BLaER1 treated with 17β-estradiol and CSF1 and Interleukin-3, amounts not matched to agents 10 nM and 100 nM (cell line): ENCODE measurements at regions not wholly inside any gene's neighbourhood (a gene's known extent, or its start where the extent isn't known, plus 50 kb on each side); places are given as distances from the start of the nearest gene placed in this dataset.
"Not testable (repeated sequence)": the region's sequence is repeated elsewhere in the genome, so short reads cannot be mapped to it uniquely, and the experiment has no call there.

Experiments
- H3K27ac ChIP-seq, 11 experiments: shearing (Covaris generic); formaldehyde crosslinking; 2 replicates each; pipeline ENCODE4 v1.8.1; 2022
- H3K27me3 ChIP-seq, 11 experiments: shearing (Covaris generic); formaldehyde crosslinking; 2 replicates each; pipeline ENCODE4 v1.8.1; 2022
- H3K36me3 ChIP-seq, 11 experiments: shearing (Covaris generic); formaldehyde crosslinking; 2 replicates each; pipeline ENCODE4 v1.8.1; 2022
- H3K4me1 ChIP-seq, 10 experiments: shearing (Covaris generic); formaldehyde crosslinking; 2 replicates each; pipeline ENCODE4 v1.8.1; 2022
- H3K4me2 ChIP-seq, 11 experiments: shearing (Covaris generic); formaldehyde crosslinking; 2 replicates each; pipeline ENCODE4 v1.8.1; 2022
- H3K4me3 ChIP-seq, 10 experiments: shearing (Covaris generic); formaldehyde crosslinking; 2 replicates each; pipeline ENCODE4 v1.8.1; 2022
- H3K9ac ChIP-seq, 11 experiments: shearing (Covaris generic); formaldehyde crosslinking; 2 replicates each; pipeline ENCODE4 v1.8.1; 2022
- H3K9me3 ChIP-seq, 11 experiments: shearing (Covaris generic); formaldehyde crosslinking; replicated peaks in 1 of 11; 2 replicates each; pipeline ENCODE4 v1.8.1; 2022
- H4K20me1 ChIP-seq, 11 experiments: shearing (Covaris generic); formaldehyde crosslinking; 2 replicates each; pipeline ENCODE4 v1.8.1; 2022
- Cebpa-rat ChIP-seq, 11 experiments: shearing (Covaris generic); IDR thresholded peaks; 2 replicates each; pipeline ENCODE4 v1.8.1; 2022

DNA sequence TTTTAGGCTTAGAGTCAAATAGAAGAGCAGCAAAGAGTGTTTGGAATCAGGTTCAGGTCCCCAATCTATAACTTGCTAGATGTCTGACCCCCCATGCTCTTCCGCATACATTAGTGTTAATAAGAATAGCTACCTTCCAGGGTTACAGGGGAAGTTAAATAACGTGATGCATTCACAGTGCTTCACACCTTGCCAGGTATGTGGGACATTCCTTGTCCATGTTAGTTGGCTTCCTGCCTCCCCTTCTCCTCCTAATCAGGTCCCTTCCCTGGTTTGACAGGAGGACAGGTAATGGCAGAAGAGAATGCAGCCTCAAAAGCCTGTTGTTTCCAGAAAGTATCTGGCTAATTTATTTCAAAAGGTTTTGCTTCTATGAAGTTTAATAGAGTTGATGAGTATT lies 248.7 kb downstream of the MID1IP1 start:
- TF ChIP-seq Cebpa-rat (IDR thresholded peaks at IDR 0.05), result no peak
- Histone ChIP-seq H3K9me3 (peaks cover 0 to 4% (median 0%) of the 10 kb centered on the region in 11 experiments; a peak in 2 of 22 replicates), H3K4me1 (peaks cover 0 to 12% (median 9%) of the 10 kb centered on the region in 10 experiments; a peak in 17 of 20 replicates), H3K4me2 (no peak overlapping the region), H3K9ac (no peak overlapping the region), H3K36me3 (no peaks in the 10 kb centered on the region), H3K27ac (no peak overlapping the region), H4K20me1 (no peaks in the 10 kb centered on the region), H3K27me3 (no peaks in the 10 kb centered on the region), H3K4me3 (no peak overlapping the region)

DNA sequence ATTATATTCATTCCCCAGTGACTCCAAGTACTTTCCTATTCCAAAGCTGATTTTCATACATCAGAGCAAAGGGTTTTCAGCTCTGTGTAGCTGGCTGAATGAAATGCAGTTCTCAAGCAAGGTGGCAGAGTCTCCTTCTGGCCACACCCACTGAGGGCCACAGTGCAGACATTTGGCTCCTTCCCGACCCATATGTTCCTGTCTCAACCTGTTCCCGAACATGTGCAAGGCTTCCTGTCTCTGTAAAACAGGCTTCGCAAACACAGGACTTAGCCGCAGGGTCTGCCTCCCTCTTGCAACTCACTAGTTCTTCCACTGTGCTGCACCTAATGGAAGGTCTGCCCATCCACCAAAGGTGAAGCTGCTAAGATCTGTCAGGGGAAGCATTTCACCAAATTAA lies 249.2 kb downstream of the MID1IP1 start:
- no peak for TF ChIP-seq Cebpa-rat (IDR thresholded peaks at IDR 0.05)
- H3K27ac ChIP-seq, result no peak overlapping the region
- no peak overlapping the region for H3K4me2 ChIP-seq
- no peaks in the 10 kb centered on the region; a peak in 1 of 22 replicates for H3K9me3 ChIP-seq
- H3K36me3 ChIP-seq, result no peaks in the 10 kb centered on the region
- H3K4me1 ChIP-seq, result peaks cover 0 to 12% (median 9%) of the 10 kb centered on the region in 10 experiments; a peak in 17 of 20 replicates
- no peaks in the 10 kb centered on the region for H4K20me1 ChIP-seq
- H3K9ac ChIP-seq, result no peak overlapping the region
- H3K4me3 ChIP-seq, result no peak overlapping the region
- no peaks in the 10 kb centered on the region for H3K27me3 ChIP-seq

DNA sequence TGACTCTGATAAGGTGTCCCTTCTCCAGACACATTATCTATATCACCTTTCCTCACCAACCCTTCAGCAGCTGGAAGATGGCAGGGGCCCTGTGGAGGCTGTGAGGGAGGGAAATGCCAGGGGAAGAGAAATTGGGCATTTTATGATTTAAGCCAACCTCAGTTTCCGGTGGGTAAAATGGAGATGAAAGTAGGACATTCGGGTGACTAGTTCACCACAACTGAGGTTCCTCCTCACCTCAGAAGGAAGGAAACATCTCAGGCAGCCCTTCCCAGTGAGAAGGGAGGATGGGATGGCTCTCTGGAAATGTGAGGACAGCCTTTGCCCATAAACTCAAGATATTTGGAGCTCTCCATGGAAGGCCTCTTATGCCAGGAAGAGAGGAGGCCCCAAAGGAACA lies 251.5 kb downstream of the MID1IP1 start:
- no peak for TF ChIP-seq Cebpa-rat (IDR thresholded peaks at IDR 0.05)
- H3K9ac ChIP-seq, result no peak overlapping the region
- H3K36me3 ChIP-seq, result no peaks in the 10 kb centered on the region
- peaks cover 0 to 4% (median 0%) of the 10 kb centered on the region in 11 experiments; a peak in 2 of 22 replicates for H3K9me3 ChIP-seq
- H3K4me2 ChIP-seq, result peak overlapping the region in 10 of 11 experiments; percentile 27 to 62 (median 46); a peak in 19 of 22 replicates
- no peak overlapping the region for H3K27ac ChIP-seq
- H3K27me3 ChIP-seq, result no peaks in the 10 kb centered on the region
- peaks cover 0 to 12% (median 9%) of the 10 kb centered on the region in 10 experiments; a peak in 17 of 20 replicates for H3K4me1 ChIP-seq
- H4K20me1 ChIP-seq, result no peaks in the 10 kb centered on the region
- no peak overlapping the region for H3K4me3 ChIP-seq

DNA sequence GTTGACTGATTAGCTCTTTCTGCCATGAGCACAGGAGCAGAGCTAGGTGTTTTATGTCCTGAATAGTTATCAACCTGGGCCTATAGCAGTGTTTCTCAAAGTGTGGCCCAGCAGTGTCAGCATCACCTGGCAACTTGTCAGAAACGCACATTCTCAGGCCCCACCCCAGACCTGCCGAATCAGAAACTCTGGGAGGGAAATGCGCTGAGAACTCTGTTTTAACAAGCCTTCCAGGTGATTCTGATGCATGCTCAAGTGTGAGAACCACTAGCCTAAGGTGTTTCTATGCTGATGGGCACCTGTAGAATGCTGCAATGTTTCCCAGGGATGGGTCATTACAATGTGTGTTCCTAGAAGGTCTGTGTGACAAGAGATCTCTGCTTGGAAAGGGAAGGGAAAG lies 257.5 kb downstream of the MID1IP1 start:
- no peak for TF ChIP-seq Cebpa-rat (IDR thresholded peaks at IDR 0.05)
- Histone ChIP-seq H3K9ac (no peak overlapping the region), H4K20me1 (no peaks in the 10 kb centered on the region), H3K9me3 (peaks cover 24 to 44% (median 30%) of the 10 kb centered on the region in 11 experiments), H3K4me1 (peaks cover 0 to 10% (median 0%) of the 10 kb centered on the region in 10 experiments; a peak in 5 of 20 replicates), H3K36me3 (no peaks in the 10 kb centered on the region), H3K27ac (no peak overlapping the region), H3K4me3 (no peak overlapping the region), H3K4me2 (no peak overlapping the region), H3K27me3 (no peaks in the 10 kb centered on the region)

DNA sequence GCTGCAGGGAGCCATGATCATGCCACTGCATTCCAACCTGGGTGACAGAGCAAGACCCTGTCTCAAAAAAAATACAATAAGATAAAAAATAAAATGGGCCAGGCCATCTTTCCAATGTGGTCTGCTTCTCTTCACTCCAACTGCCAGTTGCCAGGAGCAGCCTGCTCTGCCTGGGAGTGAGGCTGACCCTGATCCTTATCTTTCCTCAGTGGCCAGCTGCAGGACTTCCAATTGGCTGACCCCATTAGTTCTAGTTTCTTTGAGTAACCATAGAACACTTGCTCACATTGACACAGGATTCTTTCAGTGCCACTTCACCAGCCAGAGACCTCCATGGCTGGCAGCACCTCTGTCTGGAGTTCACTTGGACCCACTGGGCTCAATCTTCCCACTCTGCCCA lies 258.6 kb downstream of the MID1IP1 start:
- H3K4me2 ChIP-seq, result no peak overlapping the region
- no peaks in the 10 kb centered on the region for H3K36me3 ChIP-seq
- no peak overlapping the region for H3K4me3 ChIP-seq
- H3K9me3 ChIP-seq, result peaks cover 24 to 44% (median 30%) of the 10 kb centered on the region in 11 experiments
- no peaks in the 10 kb centered on the region for H3K27me3 ChIP-seq
- H4K20me1 ChIP-seq, result no peaks in the 10 kb centered on the region
- no peak for TF ChIP-seq Cebpa-rat (IDR thresholded peaks at IDR 0.05)
- no peak overlapping the region for H3K27ac ChIP-seq
- peaks cover 0 to 11% (median under 1%) of the 10 kb centered on the region in 10 experiments; a peak in 6 of 20 replicates for H3K4me1 ChIP-seq
- no peak overlapping the region for H3K9ac ChIP-seq

DNA sequence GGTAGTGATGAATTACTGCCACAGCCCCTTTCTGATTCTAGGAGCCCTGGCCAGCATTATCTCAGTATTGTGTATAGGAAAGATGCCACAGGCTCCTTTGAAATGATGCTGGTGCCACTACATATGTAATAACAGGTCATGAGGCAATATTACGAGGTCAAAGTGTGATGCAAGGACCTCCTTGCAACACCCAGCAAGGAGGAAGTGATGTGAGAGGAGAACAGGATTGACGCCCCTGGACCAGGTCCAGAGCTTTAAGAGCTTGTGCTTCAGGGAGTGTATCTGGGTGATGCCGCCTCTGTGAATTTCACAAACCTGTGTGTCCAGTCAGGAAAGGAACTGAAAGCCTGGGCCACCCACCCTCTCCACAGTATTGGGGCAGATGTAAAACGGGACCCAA lies 261.8 kb downstream of the MID1IP1 start:
- H3K4me1 ChIP-seq, result peaks cover 0 to 11% (median 2%) of the 10 kb centered on the region in 10 experiments; a peak in 7 of 20 replicates
- H3K36me3 ChIP-seq, result no peaks in the 10 kb centered on the region
- H3K4me3 ChIP-seq, result no peak overlapping the region
- TF ChIP-seq Cebpa-rat (IDR thresholded peaks at IDR 0.05), result no peak
- H3K9me3 ChIP-seq, result peaks cover 24 to 40% (median 30%) of the 10 kb centered on the region in 11 experiments
- no peaks in the 10 kb centered on the region for H4K20me1 ChIP-seq
- peak overlapping the region in 2 of 11 experiments; percentile 9 to 29; a peak in 3 of 22 replicates for H3K4me2 ChIP-seq
- H3K9ac ChIP-seq, result no peak overlapping the region
- no peak overlapping the region for H3K27ac ChIP-seq
- H3K27me3 ChIP-seq, result no peaks in the 10 kb centered on the region

DNA sequence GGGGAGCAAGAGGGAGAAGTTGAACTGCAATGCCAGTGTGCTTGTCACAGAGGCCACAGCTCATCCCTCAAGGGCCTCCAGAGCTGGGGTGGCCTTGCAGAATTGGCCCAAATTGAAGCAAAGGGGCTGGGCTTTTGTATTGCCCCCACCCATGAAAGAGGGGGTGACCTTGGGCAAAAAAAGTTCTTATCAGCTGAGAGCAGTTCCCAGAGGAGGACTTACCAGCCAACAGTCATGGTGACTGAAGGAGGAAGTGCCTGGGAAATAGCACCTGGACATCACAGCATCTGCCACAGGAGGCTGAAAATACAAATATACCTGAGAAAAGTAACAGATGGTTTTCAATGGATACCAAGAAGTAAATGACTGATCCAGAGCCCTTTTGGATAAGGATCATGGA lies 262.4 kb downstream of the MID1IP1 start:
- Histone ChIP-seq H3K36me3 (no peaks in the 10 kb centered on the region), H3K9me3 (peaks cover 24 to 37% (median 32%) of the 10 kb centered on the region in 11 experiments), H3K27me3 (no peaks in the 10 kb centered on the region), H4K20me1 (no peaks in the 10 kb centered on the region), H3K4me3 (no peak overlapping the region), H3K4me2 (peak overlapping the region in 2 of 11 experiments; percentile 9 to 29; a peak in 3 of 22 replicates), H3K4me1 (peaks cover 0 to 11% (median 2%) of the 10 kb centered on the region in 10 experiments; a peak in 7 of 20 replicates), H3K27ac (no peak overlapping the region), H3K9ac (no peak overlapping the region)
- TF ChIP-seq Cebpa-rat (IDR thresholded peaks at IDR 0.05), result no peak

DNA sequence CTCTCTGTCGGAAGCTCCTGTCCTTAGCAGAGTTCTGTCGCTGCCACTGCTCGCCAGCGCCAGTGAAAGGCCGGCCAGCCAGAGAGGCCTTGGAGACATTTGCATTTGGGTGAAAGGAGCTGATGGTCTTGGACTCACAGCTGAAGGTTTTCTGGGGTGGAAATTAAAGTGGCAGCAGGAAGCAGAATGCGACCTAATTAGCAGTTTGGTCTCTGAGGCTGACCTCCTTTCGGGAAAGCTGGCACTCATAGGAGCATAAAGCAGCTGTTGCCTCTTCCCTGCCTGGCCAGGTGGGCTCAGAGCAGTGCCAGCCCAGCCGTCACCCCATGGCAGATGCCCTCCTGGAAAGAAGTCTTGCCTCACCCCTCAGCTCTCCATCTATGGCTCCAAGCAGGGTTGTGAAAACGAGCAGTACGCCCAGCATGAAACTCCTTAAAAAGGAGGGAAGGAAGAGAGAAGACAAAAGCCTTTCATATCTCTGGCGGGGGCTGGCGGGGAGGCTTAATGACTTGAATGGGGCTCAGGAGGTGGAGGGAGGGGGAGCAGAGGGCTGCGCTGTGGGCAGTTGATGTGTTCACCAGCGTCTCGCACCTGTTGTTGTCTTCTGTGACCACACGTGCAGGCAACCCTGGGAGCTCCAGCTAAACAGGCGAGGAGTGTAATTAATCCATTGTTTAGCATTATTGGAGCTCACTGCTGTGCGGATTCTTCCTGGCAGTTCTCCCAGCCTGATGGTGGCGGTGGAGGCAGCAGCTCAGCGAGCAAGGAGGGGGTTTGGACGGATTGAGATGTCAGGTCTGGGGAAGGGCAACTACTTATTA lies 264.0 kb downstream of the MID1IP1 start:
- no peak for TF ChIP-seq Cebpa-rat (IDR thresholded peaks at IDR 0.05)
- Histone ChIP-seq H3K9me3 (peaks cover 29 to 40% (median 37%) of the 10 kb centered on the region in 11 experiments), H3K36me3 (no peaks in the 10 kb centered on the region), H3K4me1 (peaks cover 0 to 11% (median 2%) of the 10 kb centered on the region in 10 experiments; a peak in 7 of 20 replicates), H4K20me1 (no peaks in the 10 kb centered on the region), H3K27me3 (no peaks in the 10 kb centered on the region), H3K4me3 (no peak overlapping the region), H3K27ac (no peak overlapping the region), H3K9ac (no peak overlapping the region), H3K4me2 (peak overlapping the region in 2 of 11 experiments; percentile 1 to 16; a peak in 1 of 22 replicates)

DNA sequence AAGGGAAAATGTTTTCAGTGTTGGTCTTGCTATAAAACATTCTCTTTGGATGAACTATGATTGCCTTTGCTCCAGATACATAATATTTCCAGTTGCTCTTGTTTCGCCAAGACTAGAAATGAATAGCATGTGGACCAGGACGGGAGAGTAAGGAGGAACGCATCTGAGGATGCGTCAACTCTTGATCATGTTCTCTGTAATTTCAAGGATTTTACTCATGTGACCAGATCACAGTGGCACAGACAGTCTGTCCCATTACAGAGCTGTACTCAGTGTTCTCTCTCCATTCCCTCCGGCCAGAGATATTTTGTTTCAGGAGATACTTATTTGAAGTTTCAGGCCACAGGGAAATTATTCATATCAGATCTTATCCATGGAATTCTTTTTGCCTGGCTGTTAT lies 266.6 kb downstream of the MID1IP1 start:
- Histone ChIP-seq H3K9me3 (peaks cover 15 to 26% (median 18%) of the 10 kb centered on the region in 11 experiments; a peak in 21 of 22 replicates), H3K36me3 (no peaks in the 10 kb centered on the region), H3K4me2 (no peak overlapping the region), H3K27me3 (no peaks in the 10 kb centered on the region), H3K4me1 (peaks cover 0 to 9% (median 2%) of the 10 kb centered on the region in 10 experiments; a peak in 7 of 20 replicates), H4K20me1 (no peaks in the 10 kb centered on the region), H3K9ac (no peak overlapping the region), H3K4me3 (no peak overlapping the region), H3K27ac (no peak overlapping the region)
- no peak for TF ChIP-seq Cebpa-rat (IDR thresholded peaks at IDR 0.05)

DNA sequence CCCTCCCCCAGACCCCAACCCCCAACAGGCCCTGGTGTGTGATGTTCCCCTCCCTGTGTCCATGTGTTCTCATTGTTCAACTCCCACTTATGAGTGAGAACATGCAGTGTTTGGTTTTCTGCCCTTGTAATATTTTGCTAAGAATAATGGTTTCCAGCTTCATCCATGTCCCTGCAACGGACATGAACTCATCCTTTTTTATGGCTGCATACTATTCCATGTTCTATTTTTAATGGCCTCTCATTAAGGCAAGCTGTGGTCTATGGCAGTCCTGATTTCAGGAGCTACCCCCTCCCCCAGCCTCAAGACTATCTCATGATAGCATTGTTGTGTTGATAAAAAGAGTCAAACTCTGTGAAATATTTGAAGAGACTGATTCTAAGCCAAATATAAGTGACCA lies 267.4 kb downstream of the MID1IP1 start:
- peaks cover 15 to 26% (median 18%) of the 10 kb centered on the region in 11 experiments; a peak in 21 of 22 replicates for H3K9me3 ChIP-seq
- not testable (repeated sequence) for H3K4me1 ChIP-seq, H3K9ac ChIP-seq, H3K4me2 ChIP-seq, H4K20me1 ChIP-seq, H3K27me3 ChIP-seq, H3K27ac ChIP-seq, H3K4me3 ChIP-seq, H3K36me3 ChIP-seq
